NCI-H446 treated with DMSO at 0.1 percent for 48 hours (cell line): ENCODE measurements at regions not wholly inside any gene's neighbourhood (a gene's known extent, or its start where the extent isn't known, plus 50 kb on each side); places are given as distances from the start of the nearest gene placed in this dataset.
"Not testable (repeated sequence)": the region's sequence is repeated elsewhere in the genome, so short reads cannot be mapped to it uniquely, and the experiment has no call there.

ENCODE experiments used
- DNase-seq: peaks from one replicate; lab custom pipeline; 2025; lab: John Stamatoyannopoulos, UW

DNA sequence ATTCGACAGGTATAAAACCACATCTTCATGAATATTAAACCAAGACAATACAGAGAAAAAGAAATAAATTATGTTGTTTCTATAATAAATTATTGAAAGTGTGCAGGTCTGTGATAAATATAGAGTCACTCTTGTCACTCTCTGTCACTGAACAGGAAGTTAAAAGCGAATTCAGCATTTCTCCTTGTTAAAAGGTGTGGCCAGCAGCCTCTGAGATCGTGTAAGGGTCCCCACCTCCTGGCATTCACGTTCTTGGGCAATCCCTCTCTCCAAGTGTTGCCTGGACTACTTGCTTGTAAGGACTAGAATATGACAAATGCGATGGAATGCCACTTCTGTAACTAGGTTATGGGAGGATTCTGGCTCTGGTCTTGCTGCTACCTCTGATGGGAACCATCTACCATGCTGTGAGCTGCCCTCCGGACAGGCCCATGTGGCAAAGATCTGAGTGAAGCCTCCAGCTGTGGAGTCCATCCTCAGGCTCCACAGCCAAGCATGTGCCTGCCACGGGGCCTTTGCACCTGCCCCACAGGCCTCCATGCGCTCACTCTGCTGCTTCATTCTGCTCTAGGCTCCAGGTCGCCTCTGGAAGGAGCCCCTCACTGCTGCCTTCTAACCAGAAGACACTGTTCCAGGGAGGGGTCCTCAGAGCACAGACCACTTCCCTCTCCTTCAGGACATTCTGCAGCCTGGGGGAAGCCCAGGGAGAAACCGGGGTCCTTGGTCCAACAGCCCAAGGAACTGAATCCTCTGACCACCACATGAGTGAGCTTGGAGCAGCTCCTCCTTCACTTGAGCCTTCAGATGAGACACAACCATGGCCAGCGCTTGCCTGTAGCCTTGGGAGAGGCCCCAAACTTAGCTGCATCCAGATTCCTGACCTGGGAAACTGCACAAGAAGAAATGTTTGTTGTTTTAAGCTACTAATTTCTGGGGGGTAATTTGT is 202.9 kb upstream of the HDAC4 start:
- DNase-seq, result no peak

DNA sequence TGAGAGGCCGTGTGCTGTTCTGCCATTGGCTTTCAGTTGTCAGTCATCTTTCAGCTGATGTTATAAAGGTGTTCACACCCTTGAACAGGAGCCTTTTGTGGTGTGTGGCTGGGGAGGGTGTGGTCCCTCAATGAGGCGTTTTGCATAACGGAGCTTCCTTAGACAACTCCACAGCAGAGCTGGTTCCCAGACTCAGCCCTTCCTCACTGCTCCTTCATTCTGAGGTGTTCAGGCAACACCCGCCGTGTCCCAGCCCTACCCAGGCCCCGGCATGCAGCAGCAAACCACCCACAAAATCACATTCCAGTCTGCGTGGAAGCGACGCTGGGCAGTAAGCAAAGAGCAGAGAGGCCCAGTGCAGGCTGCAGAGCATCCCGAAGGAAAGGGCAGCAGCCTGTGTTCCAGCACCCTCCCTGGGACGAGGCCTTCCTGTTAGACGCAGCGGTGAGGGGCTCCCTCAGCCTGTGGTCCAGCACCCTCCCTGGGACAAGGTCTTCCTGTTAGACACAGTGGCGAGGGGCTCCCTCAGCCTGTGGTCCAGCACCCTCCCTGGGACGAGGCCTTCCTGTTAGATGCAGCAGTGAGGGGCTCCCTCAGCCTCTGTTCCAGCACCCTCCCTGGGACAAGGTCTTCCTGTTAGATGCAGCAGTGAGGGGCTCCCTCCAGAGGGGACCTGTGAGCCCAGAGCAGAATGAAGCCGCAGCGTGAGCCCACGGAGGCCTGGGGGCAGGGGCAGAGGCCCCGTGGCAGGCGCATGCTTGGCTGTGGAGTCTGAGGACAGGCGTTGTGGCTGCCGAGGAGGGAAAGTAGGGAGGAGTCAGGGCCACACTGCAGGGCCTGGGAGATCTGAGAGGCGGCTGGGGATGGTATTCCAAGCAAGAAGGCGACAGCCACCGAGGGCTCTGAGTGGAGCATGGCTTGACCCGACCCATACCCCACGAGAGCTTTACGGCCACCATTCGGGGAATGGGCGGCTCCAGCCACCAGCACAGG is 201.8 kb upstream of the HDAC4 start:
- DNase-seq, result no peak

DNA sequence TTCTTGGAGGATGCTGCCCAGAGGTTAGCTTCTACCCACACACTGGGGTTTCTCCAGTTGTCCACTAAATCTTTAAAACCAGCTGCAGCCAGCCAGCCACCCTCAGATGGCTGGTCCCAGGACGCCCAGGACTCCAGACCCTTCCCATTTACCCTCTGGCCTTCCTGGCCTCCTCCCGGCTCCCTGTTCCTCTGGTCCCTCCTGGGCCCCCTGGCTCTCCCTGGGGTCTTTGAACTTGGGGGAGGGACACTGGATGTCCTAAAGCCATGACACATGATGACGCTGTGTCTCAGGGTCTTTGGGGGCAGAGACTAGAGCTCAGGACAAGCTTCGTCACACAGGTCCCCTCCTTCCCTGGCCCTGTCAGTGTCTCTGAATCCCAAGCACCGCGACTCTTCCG is 201.1 kb upstream of the HDAC4 start:
- no peak for DNase-seq

DNA sequence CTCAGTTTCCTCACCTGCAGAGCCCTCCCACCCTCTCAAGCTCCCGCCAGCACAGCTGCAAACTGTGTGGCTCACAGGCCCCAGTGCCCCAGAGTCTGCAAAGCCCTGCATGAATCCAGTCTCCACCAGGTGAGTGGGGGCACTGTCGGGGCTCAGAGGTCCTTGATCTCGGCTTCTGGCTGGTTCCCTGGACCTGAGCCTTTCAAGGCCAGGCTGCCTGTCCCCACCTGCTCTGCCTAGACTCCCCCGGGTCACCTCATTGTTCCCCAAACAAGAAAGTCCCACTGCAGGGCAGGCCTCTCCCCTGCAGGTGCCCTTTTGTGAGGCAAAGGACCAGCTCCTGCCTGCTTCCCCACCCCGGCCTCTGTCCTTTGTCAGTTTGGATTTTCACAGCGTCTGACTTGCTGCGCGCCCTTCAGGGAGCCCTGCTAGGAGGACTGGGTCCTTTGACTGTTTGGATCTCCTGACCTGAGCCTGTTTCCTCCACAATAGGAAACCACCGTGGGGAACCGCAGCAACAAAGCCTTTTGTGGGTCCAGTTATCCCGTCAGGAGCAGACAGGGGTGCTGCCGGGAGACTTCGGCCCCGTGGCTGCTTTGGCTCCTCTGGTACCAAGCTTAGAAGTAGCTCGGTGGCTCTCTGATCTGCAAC is 200.5 kb upstream of the HDAC4 start:
- no peak for DNase-seq

DNA sequence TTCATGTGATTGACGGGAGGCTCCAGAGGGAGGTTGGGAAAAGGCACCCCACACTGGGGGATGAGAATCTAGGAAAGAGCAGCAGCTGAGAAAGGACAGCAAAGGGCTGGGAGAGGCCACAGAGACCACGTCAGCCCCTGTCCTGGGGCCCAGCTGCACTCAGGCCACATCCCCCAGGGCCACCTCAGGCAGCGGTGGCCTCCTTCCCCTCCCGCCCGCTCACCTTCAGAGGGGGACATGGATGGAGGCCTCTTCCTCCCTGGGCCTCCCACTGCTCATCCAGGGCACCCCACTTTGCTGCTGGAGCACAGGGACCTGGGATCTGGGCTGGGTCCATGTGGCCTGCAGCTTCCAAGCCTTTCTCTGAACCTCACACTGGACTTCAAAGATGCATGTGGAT is 199.8 kb upstream of the HDAC4 start:
- DNase-seq, result no peak

DNA sequence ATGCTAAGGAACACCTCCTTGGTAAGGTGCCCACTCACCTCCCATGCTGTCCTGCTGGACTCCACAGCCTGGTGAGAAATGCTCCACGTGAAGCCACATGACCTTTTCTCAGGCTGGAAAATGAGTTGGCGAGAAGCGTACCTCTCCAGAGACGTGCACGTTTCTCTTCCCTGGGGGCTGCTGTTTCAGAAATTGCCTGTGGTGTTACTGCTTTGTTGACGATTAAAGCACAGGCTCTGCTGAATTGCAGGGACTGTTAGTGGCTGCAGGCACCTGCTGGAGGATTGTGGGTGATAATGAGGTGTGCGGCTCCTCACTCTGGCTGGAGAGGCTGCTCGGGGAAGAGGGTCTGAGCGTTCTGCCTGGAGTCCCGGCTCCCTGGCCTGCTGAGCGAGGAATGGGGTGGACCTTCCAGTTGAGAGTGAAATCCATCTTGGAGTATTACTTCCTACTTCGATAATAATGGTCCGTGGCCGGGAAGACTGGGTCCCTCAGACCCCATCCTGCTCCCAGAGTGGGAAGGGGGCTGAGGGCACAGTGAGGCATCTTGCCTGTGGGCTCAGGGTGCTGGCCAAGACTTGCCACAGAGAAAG is 199.3 kb upstream of the HDAC4 start:
- no peak for DNase-seq

DNA sequence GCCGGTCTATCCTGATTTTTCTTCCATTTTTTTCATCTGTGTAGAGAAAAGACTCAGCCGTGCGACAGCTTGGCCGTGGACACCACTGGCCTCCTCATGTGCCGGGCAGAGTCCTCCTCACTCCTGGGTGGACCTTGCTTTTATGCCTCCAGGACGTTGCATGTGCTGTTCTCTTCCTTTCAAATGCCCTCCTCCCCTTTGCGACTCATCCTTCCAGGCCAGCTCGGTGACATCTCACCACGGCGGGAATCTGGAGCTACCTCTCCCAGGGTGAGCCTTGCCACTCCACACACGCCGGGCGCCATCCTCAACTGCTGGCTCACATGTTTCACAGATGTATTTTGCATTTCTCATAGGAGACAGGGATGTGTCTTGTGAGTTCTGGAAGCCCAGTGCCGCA is 198.5 kb upstream of the HDAC4 start:
- DNase-seq, result no peak

DNA sequence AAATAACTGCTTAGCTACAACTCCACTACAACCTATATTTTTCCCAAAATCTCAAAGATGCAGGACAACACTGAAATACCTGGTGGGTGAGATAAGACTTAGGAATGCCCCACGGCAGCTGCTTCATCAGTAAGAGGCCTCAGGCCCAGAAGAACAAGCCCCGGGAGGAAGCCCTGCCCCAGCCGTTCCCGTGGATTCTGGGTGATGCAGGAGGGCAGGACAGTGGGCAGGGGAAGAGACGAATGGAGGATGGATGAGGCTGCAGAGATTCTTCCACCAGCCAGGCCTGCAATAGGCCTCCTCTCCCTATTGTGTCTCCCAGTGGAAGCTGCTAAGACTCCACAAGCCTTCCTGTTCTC is 197.9 kb upstream of the HDAC4 start:
- DNase-seq, result no peak

DNA sequence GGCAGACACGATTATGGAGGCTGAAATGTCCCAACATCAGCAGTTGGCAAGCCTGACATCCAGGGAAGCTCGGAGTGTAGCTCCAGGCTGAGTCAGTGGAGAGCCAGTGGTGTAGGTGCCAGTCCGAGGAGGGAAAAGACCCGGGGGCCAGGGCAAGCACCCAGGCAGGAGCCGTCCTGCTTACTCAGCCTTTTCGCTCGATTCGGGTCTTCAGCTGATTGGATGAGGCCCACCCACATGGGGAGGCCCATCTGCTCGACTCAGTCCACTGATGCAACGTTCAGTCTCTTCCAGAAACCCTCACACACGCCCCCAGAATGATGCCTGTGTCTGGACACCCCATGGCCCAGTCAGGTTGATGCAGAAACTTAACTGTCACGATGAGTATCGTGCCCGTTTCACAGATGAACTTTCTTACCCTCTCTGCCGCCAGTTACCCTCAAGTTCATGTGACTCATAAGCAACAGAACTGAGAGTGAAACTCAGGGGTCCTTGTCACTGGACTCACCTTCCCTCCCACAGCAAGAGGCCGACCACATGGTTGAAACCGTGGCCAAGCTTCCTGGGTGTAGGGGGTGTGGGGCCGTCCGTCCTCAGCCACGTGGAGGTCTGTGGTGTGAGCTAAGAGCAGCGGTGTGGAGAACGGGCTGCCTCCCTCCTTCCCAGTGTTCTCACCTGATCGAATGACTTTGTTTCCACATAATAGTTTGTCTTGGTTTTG is 197.4 kb upstream of the HDAC4 start:
- no peak for DNase-seq

DNA sequence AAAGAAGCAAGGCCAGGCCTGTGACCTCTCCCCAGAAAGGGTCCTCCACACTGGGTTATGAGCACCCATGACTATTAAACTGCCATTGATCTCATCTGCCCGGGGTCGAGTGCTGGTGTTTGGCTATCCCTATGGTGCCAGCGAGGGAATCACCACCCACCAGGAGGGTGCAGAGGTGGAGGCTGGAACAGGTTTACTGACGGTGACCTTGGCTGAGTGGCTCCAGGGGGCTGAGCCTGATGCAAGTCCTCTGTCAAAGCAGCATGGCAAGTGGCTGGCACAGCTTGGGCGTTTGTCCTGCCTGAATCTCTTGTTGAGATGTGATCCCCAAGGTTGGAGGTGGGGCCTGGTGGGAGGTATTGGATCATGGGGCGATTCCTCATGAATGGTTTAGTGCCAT is 196.4 kb upstream of the HDAC4 start:
- no peak for DNase-seq

DNA sequence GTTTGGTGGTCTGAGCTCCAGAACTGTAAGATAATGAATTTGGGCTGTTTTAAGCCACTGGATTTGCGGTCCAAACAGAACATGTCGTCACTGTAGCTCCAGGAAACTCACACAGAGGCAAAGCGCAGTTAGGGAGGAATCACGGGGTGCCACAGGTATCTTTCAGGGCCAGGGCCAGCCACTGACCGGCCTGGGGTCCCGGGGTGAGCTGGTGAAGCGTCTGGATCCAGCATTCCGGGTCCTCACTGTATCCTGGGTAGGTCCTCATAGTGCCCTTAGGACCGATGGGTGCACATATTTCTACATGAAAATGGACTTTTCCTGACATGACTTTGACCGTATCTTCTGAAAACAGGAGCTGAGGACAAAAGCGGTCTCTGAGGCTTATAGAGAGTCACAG is 196.0 kb upstream of the HDAC4 start:
- DNase-seq, result no peak

DNA sequence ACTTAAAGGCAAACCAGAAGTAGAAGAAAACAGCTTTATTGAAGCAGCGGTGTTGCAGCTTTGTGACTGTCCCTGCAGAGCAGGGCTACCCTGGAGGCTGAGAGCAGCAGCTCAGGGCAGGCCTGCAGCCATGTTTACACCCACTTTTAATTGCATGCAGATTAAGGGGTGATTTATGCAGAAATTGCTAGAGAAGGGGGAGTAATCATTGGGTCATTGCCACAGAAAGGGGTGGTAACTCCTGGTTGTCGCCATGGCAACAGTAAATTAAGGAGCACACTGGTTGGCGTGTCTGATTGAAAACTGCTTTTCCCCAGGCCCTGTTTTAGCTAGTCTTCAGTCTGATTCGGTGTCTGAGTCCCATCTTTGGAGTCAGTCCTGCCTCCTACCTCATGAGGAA is 195.4 kb upstream of the HDAC4 start:
- DNase-seq, result no peak

DNA sequence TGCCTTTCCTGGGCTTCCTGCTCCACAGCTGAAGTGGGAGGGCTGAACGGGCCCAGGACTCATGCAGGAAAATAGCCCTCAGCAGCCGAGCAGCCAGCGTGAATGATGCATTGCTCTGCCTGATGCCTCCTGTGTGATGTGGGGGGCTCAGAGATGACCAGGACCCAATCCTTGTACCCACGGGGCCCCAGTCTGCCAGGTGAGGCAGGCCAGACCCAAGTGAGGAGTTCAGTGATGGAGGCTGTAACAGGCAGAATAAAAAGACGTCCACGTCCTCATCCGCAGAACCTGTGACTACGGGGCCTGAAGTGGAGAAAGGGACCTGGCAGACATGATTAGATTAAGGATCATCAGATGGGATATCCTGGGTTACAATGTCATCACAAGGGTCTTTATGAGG is 194.9 kb upstream of the HDAC4 start:
- DNase-seq, result no peak

DNA sequence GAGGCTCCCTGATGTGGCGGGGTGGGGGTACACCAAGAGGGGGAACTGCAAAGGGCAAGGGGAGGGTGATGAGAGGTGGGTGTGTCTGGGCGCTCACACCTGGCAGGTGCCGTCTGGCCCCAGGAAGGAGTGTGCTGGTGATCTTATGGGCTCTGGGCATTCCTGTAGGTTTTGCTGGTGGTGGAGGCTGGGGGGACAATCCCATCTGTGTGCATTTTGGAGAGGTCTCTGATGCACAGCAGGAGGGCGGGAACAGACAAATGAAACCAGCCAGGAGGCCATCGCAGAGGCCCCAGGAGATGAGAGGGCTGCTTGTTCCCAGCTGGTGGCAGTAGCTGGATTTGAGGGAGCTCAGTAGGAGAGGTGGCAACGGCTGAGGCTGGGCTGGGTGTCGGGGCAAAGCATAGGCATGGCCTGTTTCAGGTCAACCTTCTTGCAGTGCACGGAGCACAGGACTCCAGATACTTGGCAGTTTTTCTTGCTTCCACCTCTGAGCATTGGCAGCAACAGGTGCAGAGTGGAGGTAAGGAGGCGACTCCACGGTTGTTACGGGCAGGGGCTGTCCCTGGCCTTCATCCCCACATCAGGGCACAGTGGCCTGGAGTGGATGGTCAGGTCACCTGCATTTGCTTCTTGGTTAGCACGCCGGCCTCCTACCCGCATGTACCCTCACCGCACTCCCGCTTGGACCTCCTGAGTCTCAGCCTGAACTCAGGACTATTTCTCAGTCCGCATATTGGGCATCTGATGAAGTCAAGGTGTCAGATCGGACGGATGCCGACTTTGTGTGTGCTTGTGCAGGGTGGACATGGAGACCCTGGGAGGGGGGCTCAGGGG is 194.2 kb upstream of the HDAC4 start:
- no peak for DNase-seq

DNA sequence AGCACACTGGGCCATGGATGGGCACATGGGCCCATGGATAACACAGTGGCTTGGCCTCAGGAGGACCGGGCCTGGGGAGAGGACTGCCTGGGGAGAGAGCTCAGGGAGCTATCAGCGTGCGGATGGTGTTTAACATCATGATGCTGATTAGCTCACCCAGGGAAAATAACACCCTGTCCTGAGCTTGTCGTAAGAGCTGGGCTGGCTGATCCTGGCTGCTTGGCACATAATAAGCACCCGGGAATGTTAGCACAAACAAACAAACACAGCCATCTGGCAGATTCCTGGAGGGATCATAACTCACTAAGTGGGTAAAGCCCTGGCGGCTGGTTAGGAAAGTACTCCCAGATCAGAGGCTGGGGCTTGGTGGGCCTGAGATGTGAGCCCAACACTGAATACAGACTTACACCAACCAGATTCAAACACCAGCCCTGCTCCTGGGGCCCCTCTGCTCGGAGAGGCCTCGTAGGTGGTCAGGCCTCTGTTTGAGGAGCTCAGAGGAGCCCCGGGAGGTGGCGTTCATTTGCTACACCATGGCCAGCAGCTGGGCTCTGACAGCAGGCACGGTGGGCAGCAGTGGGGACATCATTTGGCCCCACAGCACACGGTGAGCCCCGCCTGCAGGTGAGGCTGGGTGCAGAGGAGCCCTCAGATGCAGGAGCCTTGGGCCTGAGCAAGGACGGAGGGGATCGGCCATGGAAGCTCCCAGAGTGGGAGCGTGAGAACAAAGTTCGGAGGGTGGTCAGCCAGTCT is 193.4 kb upstream of the HDAC4 start:
- DNase-seq, result no peak

DNA sequence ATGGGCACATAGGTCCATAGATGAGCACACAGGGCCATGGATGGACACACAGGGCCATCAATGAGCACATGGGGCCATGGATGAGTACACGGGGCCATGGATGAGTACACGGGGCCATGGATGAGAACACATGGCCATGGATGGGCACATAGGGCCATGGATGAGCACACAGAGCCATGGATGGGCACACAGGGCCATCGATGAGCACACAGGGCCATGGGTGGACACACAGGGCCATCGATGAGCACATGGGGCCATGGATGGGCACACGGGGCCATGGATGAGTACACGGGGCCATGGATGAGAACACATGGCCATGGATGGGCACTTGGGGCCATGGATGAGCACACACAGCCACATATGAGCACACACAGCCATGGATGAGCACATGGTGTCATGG is 192.6 kb upstream of the HDAC4 start:
- no peak for DNase-seq

DNA sequence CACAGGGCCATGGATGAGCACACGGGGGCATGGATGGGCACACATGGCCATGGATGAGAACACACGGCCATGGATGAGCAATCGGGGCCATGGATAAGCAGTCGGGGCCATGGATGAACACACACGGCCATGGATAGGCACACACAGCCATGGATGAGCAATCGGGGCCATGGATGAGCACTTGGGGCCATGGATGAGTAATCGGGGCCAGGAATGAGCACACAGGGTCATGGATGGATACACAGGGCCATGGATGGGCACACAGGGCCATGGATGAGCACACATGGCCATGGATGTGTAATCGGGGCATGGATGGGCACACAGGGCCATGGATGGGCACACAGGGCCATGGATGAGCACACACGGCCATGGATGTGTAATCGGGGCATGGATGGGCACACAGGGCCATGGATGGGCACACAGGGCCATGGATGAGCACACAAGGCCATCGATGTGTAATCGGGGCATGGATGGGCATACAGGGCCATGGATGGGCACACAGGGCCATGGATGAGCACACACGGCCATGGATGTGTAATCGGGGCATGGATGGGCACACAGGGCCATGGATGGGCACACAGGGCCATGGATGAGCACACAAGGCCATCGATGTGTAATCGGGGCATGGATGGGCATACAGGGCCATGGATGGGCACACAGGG is 191.9 kb upstream of the HDAC4 start:
- DNase-seq, result not testable (repeated sequence)

DNA sequence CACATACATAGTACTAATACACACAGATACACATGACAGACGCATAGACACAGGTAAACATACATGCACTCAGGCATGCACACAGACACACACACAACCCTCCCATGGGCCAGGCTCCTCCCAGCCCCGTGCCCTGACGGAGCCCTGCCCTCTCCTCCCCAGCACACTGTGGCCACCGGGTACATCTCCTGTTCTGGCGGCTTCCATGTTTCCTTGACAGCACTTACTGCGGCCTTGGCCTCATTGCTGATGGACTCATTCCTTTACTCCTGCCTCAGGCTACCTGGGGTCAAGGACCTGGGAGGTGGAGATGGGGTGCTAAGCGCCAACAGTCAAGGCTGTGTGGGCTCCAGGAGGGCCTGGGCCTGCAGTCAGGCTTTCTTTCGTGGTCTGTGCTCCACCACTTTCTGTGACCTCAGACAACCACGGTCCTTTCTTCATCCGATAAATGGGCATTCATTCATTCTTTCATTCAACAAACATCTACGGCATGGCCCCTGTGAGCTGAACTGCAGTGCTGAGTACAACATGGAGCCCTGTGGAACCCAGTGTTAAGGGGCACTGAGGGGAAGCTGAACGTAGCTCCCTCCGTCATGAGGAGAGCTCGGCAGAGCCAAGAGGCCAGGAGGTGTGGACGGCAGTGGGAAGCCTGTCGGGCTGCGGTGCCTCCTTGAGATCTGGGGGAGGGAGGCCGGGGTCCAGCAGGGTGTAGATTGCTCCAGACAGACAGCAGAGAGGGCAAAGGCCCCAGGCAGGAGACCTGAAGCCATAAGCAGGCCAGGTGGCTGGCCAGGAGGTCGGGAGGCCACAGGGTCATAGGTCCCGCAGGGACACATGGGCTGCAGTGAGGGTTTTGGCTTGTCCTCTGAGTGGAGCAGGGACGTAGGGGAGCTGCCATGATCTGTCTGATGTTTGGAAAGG is 190.4 kb upstream of the HDAC4 start:
- no peak for DNase-seq
